Keratinocyte (primary cell): ENCODE measurements at regions not wholly inside any gene's neighbourhood (a gene's known extent, or its start where the extent isn't known, plus 50 kb on each side); places are given as distances from the start of the nearest gene placed in this dataset.

ENCODE experiments used
- DNase-seq: peaks from one replicate; pipeline ENCODE4 v3.0.0-alpha.2; 2011; ENCODE audit warnings: low read depth, missing footprints, low spot score
- FAIRE-seq: peaks from 2 replicates; lab custom pipeline; 2011; peaks lifted over from hg19 to GRCh38; lab: Jason Lieb, UNC
- H2AFZ ChIP-seq: 2 replicates; pipeline ENCODE4 v1.6.0; 2012; ENCODE audit warnings: low read length, control low read depth, inconsistent platforms; ENCODE audit not compliant: control insufficient read depth
- H3K27ac ChIP-seq: 2 replicates; pipeline ENCODE4 v1.5.1; 2011; ENCODE audit warnings: low read length; ENCODE audit not compliant: control insufficient read depth, insufficient read depth
- H3K27me3 ChIP-seq: 3 replicates; pipeline ENCODE4 v1.6.0; 2011; ENCODE audit warnings: low read length; ENCODE audit not compliant: control insufficient read depth, insufficient read depth; ENCODE audit errors: extremely low read depth
- H3K36me3 ChIP-seq, 2 experiments: 2 replicates in 1 of 2; 3 replicates in 1 of 2; pipeline ENCODE4 v1.5.1; 2011; ENCODE audit warnings: low read length in 2 of 2, mild to moderate bottlenecking in 1 of 2; ENCODE audit not compliant: control insufficient read depth in 2 of 2, insufficient read depth in 2 of 2; ENCODE audit errors: extremely low read depth in 1 of 2
- H3K4me1 ChIP-seq: 3 replicates; pipeline ENCODE4 v1.5.1; 2011; ENCODE audit warnings: low read length; ENCODE audit not compliant: control insufficient read depth, insufficient read depth; ENCODE audit errors: extremely low read depth
- H3K4me2 ChIP-seq: 3 replicates; pipeline ENCODE4 v1.6.0; 2011; ENCODE audit warnings: low read depth, low read length; ENCODE audit not compliant: control insufficient read depth, insufficient read depth; ENCODE audit errors: extremely low read depth
- H3K4me3 ChIP-seq, 3 experiments: fragments of 200-600 bp in 1 of 3; sonication (generic) in 1 of 3; 2 replicates in 2 of 3; 3 replicates in 1 of 3; pipeline ENCODE4 v1.5.1; 2011 to 2016; ENCODE audit warnings: low read length in 3 of 3, mild to moderate bottlenecking in 3 of 3, control low read depth in 2 of 3, inconsistent platforms in 1 of 3, low read depth in 1 of 3, mixed read lengths in 1 of 3, mixed run types in 1 of 3, moderate library complexity in 1 of 3; ENCODE audit not compliant: control insufficient read depth in 2 of 3, insufficient read depth in 2 of 3; ENCODE audit errors: extremely low read depth in 1 of 3
- H3K79me2 ChIP-seq: 2 replicates; pipeline ENCODE4 v1.6.0; 2012; ENCODE audit warnings: low read length; ENCODE audit not compliant: control insufficient read depth, insufficient read depth
- H3K9ac ChIP-seq: 3 replicates; pipeline ENCODE4 v1.6.0; 2011; ENCODE audit warnings: low read length; ENCODE audit not compliant: control insufficient read depth, insufficient read depth; ENCODE audit errors: extremely low read depth
- H3K9me1 ChIP-seq: 3 replicates; pipeline ENCODE4 v1.6.0; 2011; ENCODE audit warnings: low read length; ENCODE audit not compliant: control insufficient read depth, insufficient read depth; ENCODE audit errors: extremely low read depth
- H3K9me3 ChIP-seq: 2 replicates; pipeline ENCODE4 v1.5.1; 2012; ENCODE audit warnings: low read depth, low read length; ENCODE audit not compliant: control insufficient read depth
- H4K20me1 ChIP-seq: 3 replicates; pipeline ENCODE4 v1.6.0; 2011; ENCODE audit warnings: low read length; ENCODE audit not compliant: control insufficient read depth, insufficient read depth; ENCODE audit errors: extremely low read depth
- EZH2 ChIP-seq: IDR thresholded peaks from one replicate; pipeline ENCODE4 v1.6.1; 2012; ENCODE audit warnings: inconsistent platforms, mild to moderate bottlenecking, low read length, moderate library complexity
- dilution Hi-C: fragments of 300-500 bp; cut with MboI; formaldehyde crosslinking; loops from one replicate; pipeline ENCODE4 v1.7.0; 2020; ENCODE audit warnings: low sequenced_read_pairs; ENCODE audit not compliant: extremely low pct_ligation_motif_present
- TF ChIP-seq, protein P1 (sequence below), 3 experiments: IDR thresholded peaks in 1 of 3; conservative IDR thresholded peaks in 1 of 3; optimal IDR thresholded peaks in 1 of 3; 2 replicates in 2 of 3; 3 replicates in 1 of 3; pipeline versions ENCODE3 to v1.5.1; 2011; ENCODE audit warnings: low read length in 3 of 3, mild to moderate bottlenecking in 3 of 3, moderate library complexity in 2 of 3, control low read depth in 1 of 3, inconsistent platforms in 1 of 3; ENCODE audit not compliant: insufficient read depth in 2 of 3; ENCODE audit errors: extremely low read depth in 1 of 3

DNA sequence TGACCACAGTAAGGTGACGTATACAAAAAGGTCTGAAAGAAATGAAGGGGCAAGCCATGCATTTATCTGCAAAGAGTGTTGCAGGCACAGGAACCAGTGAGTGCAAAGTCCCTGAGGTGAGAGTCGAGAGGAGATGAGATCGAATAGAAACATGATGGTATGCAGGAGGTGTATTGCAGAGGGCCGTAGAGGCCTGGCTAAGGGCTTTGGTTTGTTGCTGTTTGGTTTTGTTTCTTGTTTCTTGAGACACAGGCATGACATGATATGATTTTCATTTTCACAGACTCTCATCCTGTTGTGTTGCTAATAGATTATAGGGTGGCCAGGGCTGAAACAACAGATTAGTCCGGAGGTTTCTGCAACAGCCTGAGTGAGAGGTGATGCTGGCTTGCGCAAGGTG is 80.4 kb downstream of the HSPH1 start:
- Histone ChIP-seq H3K9me3 (no peaks in the 10 kb centered on the region), H4K20me1 (no peaks in the 10 kb centered on the region), H3K9ac (no peak overlapping the region), H2AFZ (no peak overlapping the region), H3K36me3 (no peaks in the 10 kb centered on the region), H3K27me3 (no peaks in the 10 kb centered on the region), H3K4me1 (no peaks in the 10 kb centered on the region), H3K27ac (no peak overlapping the region), H3K4me3 (no peak overlapping the region), H3K4me2 (no peak overlapping the region), H3K9me1 (no peaks in the 10 kb centered on the region), H3K79me2 (no peaks in the 10 kb centered on the region)
- TF ChIP-seq, protein P1, sequence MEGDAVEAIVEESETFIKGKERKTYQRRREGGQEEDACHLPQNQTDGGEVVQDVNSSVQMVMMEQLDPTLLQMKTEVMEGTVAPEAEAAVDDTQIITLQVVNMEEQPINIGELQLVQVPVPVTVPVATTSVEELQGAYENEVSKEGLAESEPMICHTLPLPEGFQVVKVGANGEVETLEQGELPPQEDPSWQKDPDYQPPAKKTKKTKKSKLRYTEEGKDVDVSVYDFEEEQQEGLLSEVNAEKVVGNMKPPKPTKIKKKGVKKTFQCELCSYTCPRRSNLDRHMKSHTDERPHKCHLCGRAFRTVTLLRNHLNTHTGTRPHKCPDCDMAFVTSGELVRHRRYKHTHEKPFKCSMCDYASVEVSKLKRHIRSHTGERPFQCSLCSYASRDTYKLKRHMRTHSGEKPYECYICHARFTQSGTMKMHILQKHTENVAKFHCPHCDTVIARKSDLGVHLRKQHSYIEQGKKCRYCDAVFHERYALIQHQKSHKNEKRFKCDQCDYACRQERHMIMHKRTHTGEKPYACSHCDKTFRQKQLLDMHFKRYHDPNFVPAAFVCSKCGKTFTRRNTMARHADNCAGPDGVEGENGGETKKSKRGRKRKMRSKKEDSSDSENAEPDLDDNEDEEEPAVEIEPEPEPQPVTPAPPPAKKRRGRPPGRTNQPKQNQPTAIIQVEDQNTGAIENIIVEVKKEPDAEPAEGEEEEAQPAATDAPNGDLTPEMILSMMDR (optimal IDR thresholded peaks at IDR 0.05 in 1 of 3, IDR thresholded peaks at IDR 0.05 in 1 of 3, conservative IDR thresholded peaks at IDR 0.05 in 1 of 3; ENCODE audit: extremely low read depth in 1 of 3, insufficient read depth in 2 of 3, low read length in 3 of 3), result no peak
- TF ChIP-seq EZH2, result no peak
- no peak for FAIRE-seq
- dilution Hi-C loops, result no loop called here
- no peak for DNase-seq

DNA sequence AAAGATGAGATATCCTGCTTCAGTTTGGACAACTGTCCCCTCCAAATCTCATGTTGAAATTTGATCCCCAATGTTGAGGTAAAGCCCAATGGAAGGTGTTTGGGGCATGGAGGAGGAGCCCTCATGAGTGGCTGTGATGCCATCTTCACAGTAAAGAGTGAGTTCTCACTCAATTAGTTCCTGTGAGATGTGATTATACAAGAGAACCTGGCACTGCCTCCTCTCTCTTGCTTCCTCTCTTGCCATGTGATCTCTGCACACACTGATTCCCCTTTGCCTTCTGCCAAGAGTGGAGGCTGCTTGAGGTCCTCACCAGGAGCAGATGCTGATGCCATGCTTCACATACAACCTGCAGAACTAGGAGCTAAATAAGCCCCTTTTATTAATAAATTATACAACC is 86.9 kb downstream of the HSPH1 start:
- DNase-seq (no peak), FAIRE-seq (no peak)
- Histone ChIP-seq H3K4me1 (no peaks in the 10 kb centered on the region), H3K36me3 (no peaks in the 10 kb centered on the region), H3K27me3 (no peaks in the 10 kb centered on the region), H3K9ac (no peak overlapping the region), H3K9me1 (no peaks in the 10 kb centered on the region), H3K27ac (no peak overlapping the region), H3K79me2 (no peaks in the 10 kb centered on the region), H3K4me3 (no peak overlapping the region), H3K4me2 (no peak overlapping the region), H3K9me3 (no peaks in the 10 kb centered on the region), H2AFZ (no peak overlapping the region), H4K20me1 (no peaks in the 10 kb centered on the region)
- TF ChIP-seq, protein P1 (optimal IDR thresholded peaks at IDR 0.05 in 1 of 3, IDR thresholded peaks at IDR 0.05 in 1 of 3, conservative IDR thresholded peaks at IDR 0.05 in 1 of 3; ENCODE audit: extremely low read depth in 1 of 3, insufficient read depth in 2 of 3, low read length in 3 of 3), result no peak
- TF ChIP-seq EZH2, result no peak
- dilution Hi-C loops, result no loop called here
